HG03432 (cell line): ENCODE measurements at regions not wholly inside any gene's neighbourhood (a gene's known extent, or its start where the extent isn't known, plus 50 kb on each side); places are given as distances from the start of the nearest gene placed in this dataset.
A peak's percentile ranks its signal among the peaks of the same experiment; 100 is the strongest.
"Not testable (repeated sequence)": the region's sequence is repeated elsewhere in the genome, so short reads cannot be mapped to it uniquely, and the experiment has no call there.

ENCODE experiments used
- ATAC-seq: cut with Tn5 transposase; IDR thresholded peaks from one replicate; pipeline ENCODE4 v1.9.1; 2021; ENCODE audit warnings: mild to moderate bottlenecking, moderate library complexity; ENCODE audit not compliant: unreplicated experiment

GRCh38 chr10:57624856-57625592, 642.7 kb downstream of the IPMK start:
- no peak for ATAC-seq

DNA sequence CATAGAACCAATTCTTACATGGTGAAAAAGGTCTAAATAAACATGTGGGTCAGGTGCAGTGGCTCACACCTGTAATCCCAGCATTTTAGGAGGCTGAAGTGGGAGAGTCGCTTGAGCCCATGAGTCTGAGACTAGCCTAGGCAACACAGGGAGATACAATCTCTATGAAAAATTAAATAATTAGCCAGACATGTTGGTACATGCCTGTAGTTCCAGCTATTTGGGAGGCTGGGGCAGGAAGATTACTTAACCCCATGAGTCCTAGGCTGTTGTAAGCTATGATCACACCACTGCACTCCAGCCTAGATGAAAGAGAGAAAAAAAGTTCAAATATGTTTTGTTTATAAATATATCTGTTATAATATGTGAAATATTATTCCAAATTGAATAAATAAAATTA, 643.6 kb downstream of the IPMK start:
- no peak for ATAC-seq

GRCh38 chr10:57621466-57621865, 646.2 kb downstream of the IPMK start:
- no peak for ATAC-seq

DNA sequence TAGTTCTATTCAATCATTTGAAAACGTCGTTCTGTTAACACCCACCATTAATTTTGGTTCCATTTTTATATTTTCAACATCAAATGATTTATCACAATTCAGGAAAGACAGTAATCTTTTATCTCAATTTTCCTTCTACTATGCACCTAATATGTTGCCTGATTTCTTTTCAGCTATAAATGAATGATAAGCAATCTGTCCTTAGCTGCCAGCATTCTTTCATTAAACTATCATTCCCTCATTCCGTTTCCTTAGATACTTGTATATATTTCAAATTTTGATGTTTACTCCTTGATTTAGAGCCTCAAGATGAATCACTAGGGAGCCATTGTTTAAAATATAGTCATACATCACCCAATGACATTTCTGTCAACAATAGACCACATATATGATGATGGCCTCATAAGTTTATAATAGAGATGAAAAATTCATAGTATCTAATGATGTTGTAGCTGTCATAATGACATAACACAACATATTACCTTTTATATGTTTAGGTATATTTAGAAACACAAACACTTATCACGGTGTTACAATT, 661.7 kb downstream of the IPMK start:
- ATAC-seq: no peak

DNA sequence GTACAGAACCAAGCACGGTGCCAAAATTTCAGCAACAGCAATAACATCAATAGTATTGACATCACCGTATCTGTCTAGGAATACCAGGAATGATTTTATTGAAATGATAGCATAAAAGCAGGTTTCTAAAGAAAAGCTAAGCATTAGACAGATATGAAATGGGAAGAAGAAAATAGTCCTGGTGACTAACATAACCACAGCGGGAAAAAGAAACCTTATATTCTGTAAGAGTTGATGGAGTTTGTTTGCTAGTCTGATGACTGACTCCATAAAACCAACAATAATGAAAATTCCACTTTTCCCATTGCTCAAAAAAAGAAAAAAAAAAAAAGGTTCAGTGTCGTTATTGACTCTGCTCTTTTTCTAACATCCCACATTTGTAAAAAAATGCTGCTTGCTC, 668.3 kb downstream of the IPMK start:
- ATAC-seq: no peak

GRCh38 chr10:57593983-57594573, 673.6 kb downstream of the IPMK start:
- ATAC-seq: no peak

DNA sequence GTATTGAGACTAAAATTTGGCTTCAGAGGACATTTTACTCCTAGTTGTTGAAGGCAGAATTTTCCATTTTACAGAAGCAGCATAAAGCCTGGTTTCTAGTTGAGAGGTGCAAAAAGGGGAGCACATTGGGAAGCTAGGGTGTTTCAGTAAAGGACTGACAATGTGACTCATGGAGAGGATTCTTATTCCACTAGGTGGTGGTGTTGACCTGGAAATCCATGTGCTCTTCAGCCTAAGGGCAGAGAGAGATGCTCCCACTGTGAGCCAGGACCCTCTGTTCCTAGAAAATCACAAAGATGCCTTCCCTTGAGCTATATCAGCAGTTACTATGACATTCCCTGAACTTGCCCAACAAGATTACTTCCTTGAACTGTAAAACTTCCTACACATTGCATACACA, 687.8 kb downstream of the IPMK start:
- peak; percentile 77 for ATAC-seq

GRCh38 chr10:57562211-57562610, 705.5 kb downstream of the IPMK start:
- ATAC-seq: no peak

DNA sequence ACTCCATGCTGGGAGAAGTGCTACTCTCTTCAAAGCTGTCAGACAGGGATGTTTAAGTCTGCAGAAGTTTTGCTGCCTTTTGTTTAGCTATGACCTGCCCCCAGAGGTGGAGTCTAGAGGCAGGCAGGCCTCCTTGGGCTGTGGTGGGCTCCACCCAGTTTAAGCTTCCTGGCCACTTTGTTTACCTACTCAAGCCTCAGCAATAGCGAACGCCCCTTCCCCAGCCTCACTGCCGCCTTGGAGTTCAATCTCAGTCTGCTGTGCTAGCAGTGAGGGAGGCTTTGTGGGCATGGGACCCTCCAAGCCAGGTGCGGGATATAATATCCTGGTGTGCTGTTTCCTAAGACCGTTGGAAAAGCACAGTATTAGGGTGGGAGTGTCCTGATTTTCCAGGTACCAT, 715.9 kb downstream of the IPMK start:
- not testable (repeated sequence) for ATAC-seq

DNA sequence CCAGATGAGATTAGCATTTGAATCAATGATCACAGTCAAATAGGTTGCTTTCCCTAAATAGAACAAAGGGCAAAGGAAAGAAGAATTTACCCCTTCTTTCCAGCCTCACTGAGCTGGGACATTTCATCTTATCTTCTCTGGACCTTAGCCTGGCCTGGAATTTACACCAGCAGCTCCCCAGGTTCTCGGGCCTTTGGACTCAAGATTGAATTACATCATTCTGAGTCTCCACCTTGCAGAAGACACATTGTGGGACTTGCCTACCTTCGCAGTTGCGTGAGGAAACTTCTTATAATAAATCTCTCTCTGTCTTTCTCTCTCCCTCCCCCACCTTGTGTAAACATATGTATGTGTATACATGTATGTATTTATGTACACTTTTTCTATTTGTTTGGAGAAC, 732.4 kb downstream of the IPMK start:
- no peak for ATAC-seq

DNA sequence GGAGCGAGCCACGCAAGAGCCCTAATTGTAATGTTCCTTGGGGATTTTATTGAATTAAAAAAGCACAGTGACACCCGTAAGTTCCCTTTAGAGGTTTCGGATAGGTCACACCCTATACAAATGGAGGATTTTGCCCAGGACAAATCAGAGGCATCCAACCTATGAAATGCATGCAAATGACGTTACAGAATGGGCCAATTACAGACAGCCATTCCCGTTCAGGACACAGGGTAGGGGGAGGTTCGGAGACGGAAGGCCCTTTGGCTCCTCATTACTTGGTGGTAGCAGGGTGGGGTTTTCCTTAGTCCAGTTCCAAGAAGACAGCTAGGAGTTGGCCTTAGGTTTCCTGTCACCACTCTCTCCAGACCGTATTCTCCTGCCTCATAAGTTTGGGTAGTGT, 754.1 kb downstream of the IPMK start:
- no peak for ATAC-seq

- ATAC-seq: no peak
Observed at GRCh38 chr10:57507788-57508187, 759.9 kb downstream of the IPMK start.

- no peak for ATAC-seq
Observed at GRCh38 chr10:57506414-57507094, 761.1 kb downstream of the IPMK start.

DNA sequence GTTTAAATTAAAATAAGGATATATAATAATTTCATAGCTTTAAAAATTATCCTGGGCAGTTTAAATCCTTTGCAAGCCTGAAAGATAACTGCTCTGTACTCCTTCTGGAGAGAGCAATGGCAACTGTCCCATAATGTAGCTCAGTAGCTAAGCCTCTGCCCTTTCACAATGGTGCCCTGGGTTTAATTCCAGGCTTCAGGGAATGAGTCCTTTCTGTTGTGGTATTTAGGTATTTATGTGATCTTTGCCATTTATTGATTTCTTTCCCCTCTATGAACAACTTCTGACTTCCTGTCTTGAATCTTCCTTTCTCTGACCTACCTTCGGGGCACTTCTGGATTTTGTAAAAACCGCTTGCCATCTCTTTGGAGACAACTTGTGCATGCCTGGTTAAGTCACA, 773.2 kb downstream of the IPMK start:
- ATAC-seq: no peak

- no peak for ATAC-seq
Observed at GRCh38 chr10:57482259-57482658, 785.4 kb downstream of the IPMK start.

GRCh38 chr10:57472823-57473619, 794.7 kb downstream of the IPMK start:
- no peak for ATAC-seq

- ATAC-seq: no peak
Observed at GRCh38 chr10:57468894-57469432, 798.7 kb downstream of the IPMK start.

- ATAC-seq: no peak
Observed at GRCh38 chr10:57465155-57465554, 802.5 kb downstream of the IPMK start.

DNA sequence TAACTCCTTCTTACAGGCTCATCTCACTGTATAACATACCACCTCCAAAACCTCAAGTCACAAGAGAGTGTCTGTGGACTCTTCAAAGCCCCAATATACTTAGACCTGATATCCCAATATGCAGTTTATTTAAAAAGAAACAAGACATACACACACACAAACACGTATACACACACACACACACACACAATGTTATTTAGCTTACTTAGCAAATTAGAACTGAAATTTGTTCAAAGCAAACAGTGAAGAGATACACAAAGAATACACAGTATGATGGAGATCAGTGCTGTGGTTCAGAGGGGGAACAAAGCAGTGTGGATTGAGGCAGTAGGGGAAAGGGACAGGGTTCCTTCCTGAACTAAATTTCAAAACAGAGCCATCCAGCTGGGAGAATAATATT, 807.2 kb downstream of the IPMK start:
- no peak for ATAC-seq

GRCh38 chr10:57457972-57458512, 809.7 kb downstream of the IPMK start:
- ATAC-seq: peak; percentile 49

GRCh38 chr10:57430376-57430775, 837.3 kb downstream of the IPMK start:
- no peak for ATAC-seq
